ENCODE measurements at regions not wholly inside any gene's neighbourhood (a gene's known extent, or its start where the extent isn't known, plus 50 kb on each side); places are given as distances from the start of the nearest gene placed in this dataset.
"Not testable (repeated sequence)": the region's sequence is repeated elsewhere in the genome, so short reads cannot be mapped to it uniquely, and the experiment has no call there.

DNA sequence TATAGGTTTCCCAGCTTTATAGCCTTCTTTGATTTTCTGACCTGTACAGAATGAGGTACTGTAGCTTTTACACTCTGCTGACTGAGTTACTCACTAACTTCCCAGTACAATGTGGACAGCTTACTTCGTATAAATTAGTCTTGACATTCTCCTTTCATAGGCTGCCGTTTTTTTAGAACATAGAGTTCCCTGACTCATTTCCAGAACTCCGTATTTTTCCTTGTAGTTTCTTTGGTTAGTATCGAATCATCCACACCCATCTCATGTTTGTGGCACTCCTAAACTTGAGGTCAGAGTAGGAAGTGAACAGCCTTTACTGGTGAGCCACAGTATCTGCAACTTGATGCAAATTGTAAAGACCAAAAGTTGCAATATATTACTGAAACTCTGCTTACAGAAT is 303.9 kb downstream of the SLITRK5 start:
- no peaks in the 10 kb centered on the region for H3K36me3 Mint-ChIP-seq (ENCODE audit: low read depth)
- H3K4me3 Mint-ChIP-seq = no peak overlapping the region
- no peak for DNase-seq (ENCODE audit: low read depth, low spot score)
- no peaks in the 10 kb centered on the region for H3K4me1 Mint-ChIP-seq
- H3K27me3 Mint-ChIP-seq (ENCODE audit: low read depth) = no peaks in the 10 kb centered on the region
- H3K9me3 Mint-ChIP-seq = peaks cover 3% of the 10 kb centered on the region
- TF ChIP-seq, protein P1, sequence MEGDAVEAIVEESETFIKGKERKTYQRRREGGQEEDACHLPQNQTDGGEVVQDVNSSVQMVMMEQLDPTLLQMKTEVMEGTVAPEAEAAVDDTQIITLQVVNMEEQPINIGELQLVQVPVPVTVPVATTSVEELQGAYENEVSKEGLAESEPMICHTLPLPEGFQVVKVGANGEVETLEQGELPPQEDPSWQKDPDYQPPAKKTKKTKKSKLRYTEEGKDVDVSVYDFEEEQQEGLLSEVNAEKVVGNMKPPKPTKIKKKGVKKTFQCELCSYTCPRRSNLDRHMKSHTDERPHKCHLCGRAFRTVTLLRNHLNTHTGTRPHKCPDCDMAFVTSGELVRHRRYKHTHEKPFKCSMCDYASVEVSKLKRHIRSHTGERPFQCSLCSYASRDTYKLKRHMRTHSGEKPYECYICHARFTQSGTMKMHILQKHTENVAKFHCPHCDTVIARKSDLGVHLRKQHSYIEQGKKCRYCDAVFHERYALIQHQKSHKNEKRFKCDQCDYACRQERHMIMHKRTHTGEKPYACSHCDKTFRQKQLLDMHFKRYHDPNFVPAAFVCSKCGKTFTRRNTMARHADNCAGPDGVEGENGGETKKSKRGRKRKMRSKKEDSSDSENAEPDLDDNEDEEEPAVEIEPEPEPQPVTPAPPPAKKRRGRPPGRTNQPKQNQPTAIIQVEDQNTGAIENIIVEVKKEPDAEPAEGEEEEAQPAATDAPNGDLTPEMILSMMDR (conservative IDR thresholded peaks at IDR 0.05) = no peak
- H3K27ac Mint-ChIP-seq (ENCODE audit: unreplicated experiment) = no peak overlapping the region

DNA sequence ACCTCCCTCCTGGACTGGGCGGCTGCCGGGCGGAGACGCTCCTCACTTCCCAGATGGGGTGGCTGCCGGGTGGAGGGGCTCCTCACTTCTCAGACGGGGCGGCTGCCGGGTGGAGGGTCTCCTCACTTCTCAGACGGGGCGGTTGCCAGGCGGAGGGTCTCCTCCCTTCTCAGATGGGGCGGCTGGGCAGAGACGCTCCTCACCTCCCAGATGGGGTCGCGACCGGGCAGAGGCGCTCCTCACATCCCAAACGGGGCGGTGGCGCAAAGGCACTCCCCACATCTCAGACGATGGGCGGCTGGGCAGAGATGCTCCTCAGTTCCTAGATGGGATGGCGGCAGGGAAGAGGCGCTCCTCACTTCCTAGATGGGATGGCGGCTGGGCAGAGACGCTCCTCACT is 305.5 kb downstream of the SLITRK5 start:
- not testable (repeated sequence) for H3K9me3 Mint-ChIP-seq; H3K27me3 Mint-ChIP-seq (ENCODE audit: low read depth); H3K27ac Mint-ChIP-seq (ENCODE audit: unreplicated experiment); H3K4me3 Mint-ChIP-seq; H3K36me3 Mint-ChIP-seq (ENCODE audit: low read depth); DNase-seq (ENCODE audit: low read depth, low spot score); H3K4me1 Mint-ChIP-seq

DNA sequence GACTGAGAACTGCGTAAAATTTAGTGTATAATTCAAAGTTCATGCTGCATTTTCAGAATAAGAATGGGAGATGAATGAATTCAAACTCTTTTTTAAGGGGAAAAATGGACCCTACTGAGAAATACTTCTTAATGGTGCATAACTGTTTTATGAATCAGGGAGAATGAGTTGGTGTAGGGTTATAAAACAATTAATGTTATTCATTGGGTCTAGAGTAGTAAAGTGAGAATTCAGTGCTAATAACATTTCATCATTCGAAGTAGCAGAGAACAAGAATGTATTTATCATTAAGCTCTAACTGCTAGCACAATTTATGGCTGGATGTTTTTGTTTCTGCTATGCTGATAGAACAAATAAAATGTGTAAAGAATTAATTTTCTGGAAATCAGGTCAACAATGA is 310.2 kb downstream of the SLITRK5 start:
- no peaks in the 10 kb centered on the region for H3K27me3 Mint-ChIP-seq (ENCODE audit: low read depth)
- H3K9me3 Mint-ChIP-seq = no peaks in the 10 kb centered on the region
- no peak overlapping the region for H3K27ac Mint-ChIP-seq (ENCODE audit: unreplicated experiment)
- H3K36me3 Mint-ChIP-seq (ENCODE audit: low read depth) = no peaks in the 10 kb centered on the region
- no peaks in the 10 kb centered on the region for H3K4me1 Mint-ChIP-seq
- TF ChIP-seq, protein P1 (conservative IDR thresholded peaks at IDR 0.05) = no peak
- no peak overlapping the region for H3K4me3 Mint-ChIP-seq
- DNase-seq (ENCODE audit: low read depth, low spot score) = no peak

DNA sequence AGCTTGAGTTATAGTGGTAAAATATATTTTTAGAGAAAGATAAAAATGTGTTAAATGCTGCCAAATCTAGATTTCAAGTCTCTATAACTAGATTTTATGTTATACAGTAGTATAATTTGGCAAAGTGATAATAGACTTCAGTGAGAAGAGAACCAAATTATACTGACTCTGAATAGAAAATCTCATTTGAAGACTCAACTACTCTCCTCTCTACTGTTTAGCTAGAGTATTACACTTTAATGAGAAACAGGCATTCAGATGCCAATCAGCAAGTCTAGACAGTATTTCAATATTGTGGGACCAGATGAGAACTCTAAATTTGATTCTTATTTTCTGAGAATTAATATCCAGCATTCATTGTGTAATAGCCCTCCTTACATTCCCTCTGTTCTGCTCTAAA is 311.2 kb downstream of the SLITRK5 start:
- no peaks in the 10 kb centered on the region for H3K36me3 Mint-ChIP-seq (ENCODE audit: low read depth)
- no peak overlapping the region for H3K4me3 Mint-ChIP-seq
- H3K9me3 Mint-ChIP-seq = no peaks in the 10 kb centered on the region
- no peaks in the 10 kb centered on the region for H3K27me3 Mint-ChIP-seq (ENCODE audit: low read depth)
- no peaks in the 10 kb centered on the region for H3K4me1 Mint-ChIP-seq
- TF ChIP-seq, protein P1 (conservative IDR thresholded peaks at IDR 0.05) = no peak
- DNase-seq (ENCODE audit: low read depth, low spot score) = no peak
- no peak overlapping the region for H3K27ac Mint-ChIP-seq (ENCODE audit: unreplicated experiment)

- TF ChIP-seq, protein P1 (conservative IDR thresholded peaks at IDR 0.05) = no peak
- H3K36me3 Mint-ChIP-seq (ENCODE audit: low read depth) = no peaks in the 10 kb centered on the region
- no peak for DNase-seq (ENCODE audit: low read depth, low spot score)
- H3K27me3 Mint-ChIP-seq (ENCODE audit: low read depth) = no peaks in the 10 kb centered on the region
- H3K4me1 Mint-ChIP-seq = no peaks in the 10 kb centered on the region
- no peak overlapping the region for H3K27ac Mint-ChIP-seq (ENCODE audit: unreplicated experiment)
- no peaks in the 10 kb centered on the region for H3K9me3 Mint-ChIP-seq
- H3K4me3 Mint-ChIP-seq = no peak overlapping the region
Observed at GRCh38 chr13:87986639-87987250, 315.6 kb downstream of the SLITRK5 start.

DNA sequence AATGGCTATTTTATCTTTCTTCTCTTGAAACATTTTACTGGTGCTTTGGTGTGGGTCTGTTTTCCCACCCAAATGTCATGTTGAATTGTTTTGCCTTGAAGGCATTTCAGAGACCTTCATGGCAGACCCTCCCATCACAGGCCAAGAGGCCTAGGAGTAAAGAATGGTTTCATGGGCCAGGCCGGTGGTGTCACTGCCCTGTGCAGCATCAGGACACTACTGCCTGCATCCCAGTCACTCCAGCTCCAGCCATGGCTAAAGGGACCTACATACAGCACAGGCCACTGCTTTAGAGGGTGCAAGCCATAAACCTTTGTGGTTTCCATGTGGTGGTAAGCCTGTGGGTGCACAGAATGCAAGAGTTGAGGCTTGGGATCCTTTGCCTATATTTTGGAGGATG is 326.9 kb downstream of the SLITRK5 start:
- peaks cover 8% of the 10 kb centered on the region for H3K9me3 Mint-ChIP-seq
- no peaks in the 10 kb centered on the region for H3K27me3 Mint-ChIP-seq (ENCODE audit: low read depth)
- TF ChIP-seq, protein P1 (conservative IDR thresholded peaks at IDR 0.05) = no peak
- no peaks in the 10 kb centered on the region for H3K36me3 Mint-ChIP-seq (ENCODE audit: low read depth)
- H3K4me3 Mint-ChIP-seq = no peak overlapping the region
- H3K27ac Mint-ChIP-seq (ENCODE audit: unreplicated experiment) = no peak overlapping the region
- DNase-seq (ENCODE audit: low read depth, low spot score) = no peak
- H3K4me1 Mint-ChIP-seq = no peaks in the 10 kb centered on the region
